NCI-H69 (cell line): ENCODE measurements at regions not wholly inside any gene's neighbourhood (a gene's known extent, or its start where the extent isn't known, plus 50 kb on each side); places are given as distances from the start of the nearest gene placed in this dataset.

Experiments
- DNase-seq: peaks from one replicate; lab custom pipeline; 2025; lab: John Stamatoyannopoulos, UW

DNA sequence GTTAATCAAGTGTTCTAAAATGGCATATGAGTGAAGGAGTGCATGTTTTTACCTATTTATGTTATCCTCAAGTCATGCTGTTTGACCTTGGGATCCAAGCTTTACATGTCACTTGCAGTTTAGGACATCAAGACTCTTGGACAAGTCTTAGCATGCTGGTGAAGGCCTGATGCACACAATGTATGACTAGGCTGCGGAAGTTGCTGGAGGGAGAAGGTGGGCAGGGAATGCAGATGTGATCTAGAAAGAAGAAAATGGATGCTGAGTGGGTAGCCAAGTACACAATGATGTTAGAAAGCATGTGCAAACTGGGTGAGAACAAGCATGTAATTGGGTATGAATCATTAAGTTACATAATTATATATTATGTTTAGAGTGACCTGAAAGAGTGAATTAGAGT, 301.8 kb downstream of the BRINP2 start:
- DNase-seq = peak; percentile 44

- no peak for DNase-seq
Observed at GRCh38 chr1:177471244-177471643, 300.5 kb downstream of the BRINP2 start.

DNA sequence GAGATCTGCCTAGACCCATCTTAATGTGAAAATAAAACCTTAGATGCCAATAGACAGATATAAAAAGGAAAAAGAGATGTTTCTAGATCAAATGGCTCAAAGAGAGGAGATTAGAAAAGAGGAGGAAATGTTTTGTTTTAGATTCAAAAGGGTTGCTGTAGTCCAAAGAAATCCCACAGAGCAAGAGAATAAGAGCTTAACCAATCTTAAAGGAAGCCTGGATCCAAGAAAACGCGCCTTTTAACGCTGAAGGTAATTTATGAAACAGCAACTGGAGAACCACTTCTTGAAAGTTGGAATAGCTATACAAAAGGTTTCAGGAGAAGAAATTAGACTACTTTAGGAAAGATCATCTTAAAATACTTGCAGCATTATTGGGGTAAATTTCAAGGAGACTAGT, 298.8 kb downstream of the BRINP2 start:
- DNase-seq = no peak

DNA sequence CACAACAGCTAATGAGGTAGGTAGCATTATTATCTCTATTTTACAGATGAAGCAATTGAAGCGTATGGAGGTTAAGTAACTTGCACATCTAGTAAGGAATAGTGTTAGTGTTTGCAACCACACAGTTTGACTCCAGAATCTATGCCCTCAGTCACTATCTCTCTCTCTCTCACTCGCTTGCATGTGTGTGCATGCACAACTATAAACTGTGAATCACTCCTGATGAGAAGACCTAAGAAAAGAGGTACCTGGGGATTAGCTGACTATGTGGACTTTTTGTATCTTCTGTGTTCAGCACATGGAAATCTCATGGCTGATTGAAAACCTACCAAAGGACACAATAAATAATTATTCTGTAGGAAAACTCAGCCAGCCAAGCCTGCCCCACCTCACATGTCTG, 295.5 kb downstream of the BRINP2 start:
- no peak for DNase-seq

- DNase-seq = no peak
Observed at GRCh38 chr1:177464686-177465085, 293.9 kb downstream of the BRINP2 start.

- no peak for DNase-seq
Observed at GRCh38 chr1:177451191-177451590, 280.4 kb downstream of the BRINP2 start.

DNA sequence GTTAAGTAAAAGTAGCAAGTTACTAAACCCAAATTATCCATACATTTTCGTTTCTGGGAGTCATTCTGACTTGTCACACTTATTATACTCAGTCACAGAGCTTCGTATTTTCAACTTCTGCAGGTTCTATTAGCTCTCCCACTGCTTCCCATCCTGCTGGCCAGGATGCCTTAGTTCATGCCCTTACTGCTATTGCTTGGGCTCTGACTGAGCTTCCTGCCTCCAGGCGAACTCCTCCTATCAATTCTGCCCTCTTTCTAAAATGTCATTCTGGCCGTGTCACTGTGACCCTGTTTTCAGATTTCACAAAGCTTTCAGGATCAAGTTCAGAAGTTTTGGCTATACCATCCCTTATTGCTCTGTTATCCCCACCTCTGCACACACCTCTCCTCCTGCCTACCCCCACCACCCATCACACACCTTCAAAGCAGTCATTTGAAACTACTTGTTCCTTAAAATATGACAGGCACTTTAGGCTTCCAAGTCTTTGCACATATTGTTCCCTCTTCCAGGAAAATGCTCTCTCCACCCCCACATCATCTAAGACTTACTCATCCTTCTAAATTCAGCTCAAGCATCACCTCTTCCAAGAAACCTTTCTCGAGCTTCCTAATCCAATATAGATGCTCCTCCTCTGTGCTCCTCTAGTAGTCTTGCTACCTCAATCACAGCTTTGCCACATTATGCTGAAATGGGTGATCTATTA, 278.0 kb downstream of the BRINP2 start:
- no peak for DNase-seq

- DNase-seq = no peak
Observed at GRCh38 chr1:177448036-177448615, 277.4 kb downstream of the BRINP2 start.

- peak; percentile 26 for DNase-seq
Observed at GRCh38 chr1:177444997-177445746, 274.4 kb downstream of the BRINP2 start.

DNA sequence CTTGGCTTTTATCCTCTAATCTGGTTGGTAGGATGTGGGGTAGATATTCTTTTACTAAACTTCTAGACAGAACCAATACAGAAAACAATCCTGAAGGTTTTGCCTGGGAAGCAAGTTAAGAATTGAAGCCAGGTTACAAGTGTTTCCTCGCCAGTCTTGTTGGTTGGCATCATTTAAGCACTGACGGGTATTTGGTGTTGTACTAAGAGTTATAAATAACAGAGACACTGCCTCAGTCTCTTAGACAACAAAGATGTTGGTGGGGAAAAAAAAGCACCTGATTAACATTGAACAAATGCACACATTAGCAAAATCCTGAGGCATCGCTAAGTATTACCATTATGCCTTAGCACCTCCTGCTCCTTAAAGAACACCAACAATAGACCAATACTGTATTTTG, 272.2 kb downstream of the BRINP2 start:
- DNase-seq = no peak

- DNase-seq = peak; percentile 64
Observed at GRCh38 chr1:177442584-177442983, 271.8 kb downstream of the BRINP2 start.

DNA sequence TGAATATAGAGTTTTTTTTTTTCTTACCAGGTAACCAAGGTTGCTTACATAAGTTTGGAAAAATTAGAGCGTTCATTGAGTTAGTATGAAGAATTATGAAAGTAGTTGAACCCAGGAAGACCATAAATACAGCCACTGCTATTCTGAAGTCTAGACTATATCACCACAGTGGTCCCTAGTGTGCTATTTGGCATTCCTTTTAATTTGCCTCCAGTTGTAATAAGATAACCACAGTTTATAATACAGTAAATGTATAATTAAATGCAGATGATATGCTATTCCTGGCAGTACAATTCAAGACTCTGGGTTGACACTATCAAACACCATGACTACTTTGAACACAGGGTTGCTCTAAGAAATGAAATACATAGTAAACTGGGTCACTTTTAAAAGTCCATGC, 270.5 kb downstream of the BRINP2 start:
- peak; percentile 24 for DNase-seq

- no peak for DNase-seq
Observed at GRCh38 chr1:177440821-177441220, 270.1 kb downstream of the BRINP2 start.

DNA sequence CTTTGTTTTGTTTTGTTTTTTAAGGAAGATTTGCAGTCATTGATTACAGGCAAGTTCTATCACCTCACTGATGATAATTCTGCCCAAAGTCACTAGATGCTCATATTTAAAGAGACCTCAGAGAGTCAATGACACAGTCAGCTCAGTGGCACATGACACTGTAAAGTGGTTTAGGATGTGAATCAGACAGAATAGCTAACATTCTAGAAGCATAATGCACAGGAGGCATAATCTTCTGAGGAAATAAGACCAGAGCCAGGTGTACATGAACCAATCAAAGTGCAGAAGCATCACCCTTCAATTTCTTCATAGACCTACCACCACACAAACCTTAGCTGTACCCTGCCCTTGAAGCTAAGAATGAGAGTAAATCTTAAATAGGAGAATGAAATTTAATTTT, 268.5 kb downstream of the BRINP2 start:
- DNase-seq = no peak

- DNase-seq = no peak
Observed at GRCh38 chr1:177435364-177435763, 264.6 kb downstream of the BRINP2 start.

- no peak for DNase-seq
Observed at GRCh38 chr1:177432897-177433296, 262.1 kb downstream of the BRINP2 start.

GRCh38 chr1:177431123-177431522, 260.4 kb downstream of the BRINP2 start:
- DNase-seq = no peak

- DNase-seq = peak; percentile 16
Observed at GRCh38 chr1:177429234-177429633, 258.5 kb downstream of the BRINP2 start.

DNA sequence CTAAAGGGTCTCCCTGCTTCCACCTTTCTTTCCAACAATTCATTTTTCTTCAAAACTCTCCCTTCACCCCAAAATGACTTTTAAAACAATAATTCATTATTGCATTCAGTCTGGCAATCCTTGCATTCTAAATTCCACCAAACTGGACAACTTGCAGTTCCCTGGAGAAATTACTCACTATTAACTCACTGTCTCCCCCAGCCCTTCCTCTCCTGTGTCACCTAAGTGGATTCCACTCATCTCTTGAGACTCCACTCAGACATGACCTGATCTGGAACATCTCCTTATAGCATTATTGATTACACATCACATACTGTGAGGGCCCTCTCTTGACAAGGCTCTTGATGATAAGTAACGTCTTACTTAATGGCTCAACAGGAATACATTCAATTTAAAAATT, 257.1 kb downstream of the BRINP2 start:
- no peak for DNase-seq

- DNase-seq = no peak
Observed at GRCh38 chr1:177426497-177426896, 255.7 kb downstream of the BRINP2 start.

GRCh38 chr1:177425199-177425598, 254.4 kb downstream of the BRINP2 start:
- no peak for DNase-seq

DNA sequence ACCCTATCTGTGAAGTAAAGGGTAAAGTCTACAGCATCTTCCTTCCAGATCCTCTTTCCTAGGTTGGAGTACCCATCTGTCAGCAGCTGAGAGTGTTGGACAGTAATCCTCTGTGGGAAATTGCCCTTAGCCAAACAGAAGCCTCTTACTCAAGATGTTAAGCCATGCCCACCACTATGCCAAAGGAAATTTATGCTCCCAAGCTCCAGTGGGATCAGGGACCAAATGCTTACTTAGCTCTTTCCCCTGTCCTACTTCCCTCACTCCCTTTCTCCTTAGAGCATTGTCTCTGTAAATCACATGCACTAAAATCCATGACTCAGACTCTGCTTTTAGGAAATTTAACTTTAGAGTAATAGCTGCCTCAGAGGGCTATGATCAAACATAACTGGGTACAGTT, 254.0 kb downstream of the BRINP2 start:
- no peak for DNase-seq

GRCh38 chr1:177423090-177423489, 252.3 kb downstream of the BRINP2 start:
- DNase-seq = no peak
